Ammon's horn (tissue), 1 donor: ENCODE measurements at regions not wholly inside any gene's neighbourhood (a gene's known extent, or its start where the extent isn't known, plus 50 kb on each side); places are given as distances from the start of the nearest gene placed in this dataset.
"Not testable (repeated sequence)": the region's sequence is repeated elsewhere in the genome, so short reads cannot be mapped to it uniquely, and the experiment has no call there.

Source experiments
- DNase-seq: peaks from one replicate; pipeline ENCODE4 v3.0.0-alpha.2; 2016; ENCODE audit warnings: low spot score

DNA sequence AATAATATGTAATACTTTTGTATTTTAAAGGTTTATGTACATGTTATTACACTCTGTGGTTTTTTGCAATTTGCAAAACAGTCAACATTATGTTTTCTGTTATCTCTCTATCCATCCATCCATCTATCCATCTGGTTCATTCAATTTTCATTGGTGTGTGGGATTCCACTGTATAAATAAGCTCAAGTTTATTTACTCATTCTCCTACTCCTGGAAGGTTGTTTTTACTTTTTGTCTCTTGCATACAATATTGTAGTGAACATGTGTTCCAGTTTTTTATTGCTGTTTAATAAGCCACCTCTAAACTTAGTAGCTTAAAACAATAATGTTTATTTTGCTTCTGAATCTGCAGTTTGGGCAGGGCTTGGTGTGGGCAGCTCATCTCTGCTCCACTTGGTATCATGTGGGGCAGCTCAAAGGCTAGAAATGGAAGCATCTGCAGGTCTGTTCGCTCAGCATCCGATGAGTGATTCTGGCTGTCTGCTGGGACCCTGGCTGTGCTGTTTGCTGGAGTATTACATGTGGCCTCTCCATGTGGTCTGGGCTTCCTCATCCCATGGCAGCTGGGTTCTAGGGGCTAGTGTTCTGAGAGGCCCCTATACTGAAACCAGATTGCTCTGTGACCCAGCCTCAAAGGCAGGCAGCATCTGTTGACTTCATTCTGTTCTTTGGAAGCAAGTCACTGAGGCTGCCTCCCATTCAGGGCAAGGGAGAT lies 98.8 kb downstream of the SLC25A47 start:
- DNase-seq: no peak

DNA sequence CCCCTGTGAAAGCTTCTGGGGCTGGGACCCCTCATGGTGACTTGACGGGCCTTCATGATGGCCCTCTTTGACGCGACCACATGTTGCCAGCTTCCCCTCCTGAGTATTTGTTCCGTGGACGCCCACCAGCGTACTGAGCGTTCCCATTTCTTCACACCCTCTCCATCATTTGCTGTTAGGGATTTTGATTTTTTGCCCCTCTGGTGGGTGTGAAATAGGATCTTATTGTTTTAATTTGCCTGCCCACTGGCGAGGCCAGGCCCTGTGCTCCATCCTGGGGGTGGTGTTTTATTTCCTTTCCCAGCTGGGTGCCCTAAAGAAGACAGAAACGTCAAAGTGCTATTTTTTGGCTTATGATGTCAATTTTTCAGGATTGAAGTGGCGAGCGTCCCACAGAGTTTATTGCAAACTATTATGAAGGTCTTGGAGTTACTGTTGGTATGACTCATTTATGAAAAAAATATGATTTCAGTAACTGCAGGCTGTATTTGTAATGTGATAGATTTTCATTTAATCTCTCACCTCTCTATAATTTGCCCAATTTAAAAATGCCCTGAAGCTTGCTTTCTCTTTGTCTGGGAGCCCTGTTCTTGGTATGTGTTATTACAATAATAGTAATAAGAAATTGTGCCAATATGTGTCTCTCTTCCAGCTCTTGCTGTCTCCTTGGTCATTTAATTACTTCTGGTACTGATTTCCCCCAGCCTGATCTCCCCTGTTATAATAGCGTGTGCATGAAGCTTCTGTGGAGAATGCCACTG lies 99.6 kb downstream of the SLC25A47 start:
- DNase-seq: no peak

- DNase-seq: no peak
These were observed 100.3 kb downstream of the SLC25A47 start for GRCh38 chr14:100423317-100424010.

DNA sequence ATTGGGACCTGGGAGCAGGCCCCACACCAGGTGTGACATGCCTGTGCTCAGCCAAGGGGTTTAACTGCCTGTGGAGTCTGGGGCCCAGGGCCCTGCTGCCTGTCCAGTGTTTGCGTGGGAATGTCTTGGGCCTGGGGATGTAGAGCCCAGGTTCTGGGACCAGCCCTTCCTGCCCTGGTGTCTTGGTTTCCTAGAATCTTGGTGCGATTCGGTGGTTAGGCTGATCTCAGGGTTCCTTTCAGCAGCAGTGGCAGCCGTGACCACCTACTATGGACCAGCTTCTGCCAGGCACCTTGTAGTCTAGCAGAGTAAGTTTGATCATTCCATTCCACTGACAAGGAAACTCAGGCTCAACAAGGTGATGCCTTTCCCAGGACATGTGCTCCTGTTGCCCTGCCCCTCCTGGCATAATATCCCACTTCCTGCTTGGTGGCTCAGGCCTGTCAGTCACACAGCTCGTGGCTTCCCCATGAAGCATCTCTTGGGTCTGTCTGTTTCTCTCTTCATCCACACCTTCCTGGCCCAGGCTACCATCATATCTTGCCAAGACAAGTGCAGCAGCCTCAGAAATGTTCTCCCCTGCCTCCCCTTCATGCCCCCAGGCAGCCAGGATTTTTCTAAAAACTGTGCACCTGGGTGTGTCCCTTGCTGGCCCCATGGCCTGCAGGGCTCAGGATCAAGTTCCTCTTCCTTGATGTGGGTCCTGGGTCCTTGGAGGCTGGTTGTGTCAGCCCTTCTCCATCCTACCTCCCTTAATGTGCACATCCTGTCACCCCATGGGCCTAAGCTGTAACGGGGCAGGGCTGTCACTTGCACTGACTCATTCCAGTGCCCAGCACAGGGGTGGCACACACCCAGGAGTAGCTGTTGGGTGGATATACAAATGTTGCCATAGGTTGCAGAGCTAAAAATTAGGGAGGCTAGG lies 101.6 kb downstream of the SLC25A47 start:
- DNase-seq: no peak

DNA sequence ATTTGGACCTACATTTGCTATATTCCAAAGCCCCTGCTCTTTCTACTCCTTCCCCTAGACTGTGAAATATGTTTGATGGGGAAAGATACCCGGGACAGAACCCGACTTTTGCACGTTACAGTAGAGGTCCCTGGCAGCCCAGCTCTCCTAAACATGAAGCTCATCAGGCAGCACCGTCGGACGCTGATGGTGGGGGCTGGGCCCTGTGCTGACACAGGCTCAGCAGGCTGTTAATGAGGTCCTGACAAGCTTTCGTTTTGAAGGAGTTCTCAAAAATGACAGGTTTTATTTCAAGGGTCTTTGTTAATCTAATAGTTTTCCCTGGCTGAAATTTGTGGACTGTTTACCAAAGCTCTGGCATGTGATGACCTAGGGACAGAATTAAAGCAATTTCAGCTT lies 102.3 kb downstream of the SLC25A47 start:
- no peak for DNase-seq

GRCh38 chr14:100426314-100426713 lies 103.2 kb downstream of the SLC25A47 start:
- no peak for DNase-seq

GRCh38 chr14:100427166-100427565 lies 104.0 kb downstream of the SLC25A47 start:
- no peak for DNase-seq

GRCh38 chr14:100428727-100429126 lies 105.6 kb downstream of the SLC25A47 start:
- DNase-seq: no peak

- no peak for DNase-seq
These were observed 106.4 kb downstream of the SLC25A47 start for GRCh38 chr14:100429537-100429936.

- no peak for DNase-seq
These were observed 107.4 kb downstream of the SLC25A47 start for GRCh38 chr14:100430571-100430970.

GRCh38 chr14:100431461-100431860 lies 108.3 kb downstream of the SLC25A47 start:
- DNase-seq: not testable (repeated sequence)

DNA sequence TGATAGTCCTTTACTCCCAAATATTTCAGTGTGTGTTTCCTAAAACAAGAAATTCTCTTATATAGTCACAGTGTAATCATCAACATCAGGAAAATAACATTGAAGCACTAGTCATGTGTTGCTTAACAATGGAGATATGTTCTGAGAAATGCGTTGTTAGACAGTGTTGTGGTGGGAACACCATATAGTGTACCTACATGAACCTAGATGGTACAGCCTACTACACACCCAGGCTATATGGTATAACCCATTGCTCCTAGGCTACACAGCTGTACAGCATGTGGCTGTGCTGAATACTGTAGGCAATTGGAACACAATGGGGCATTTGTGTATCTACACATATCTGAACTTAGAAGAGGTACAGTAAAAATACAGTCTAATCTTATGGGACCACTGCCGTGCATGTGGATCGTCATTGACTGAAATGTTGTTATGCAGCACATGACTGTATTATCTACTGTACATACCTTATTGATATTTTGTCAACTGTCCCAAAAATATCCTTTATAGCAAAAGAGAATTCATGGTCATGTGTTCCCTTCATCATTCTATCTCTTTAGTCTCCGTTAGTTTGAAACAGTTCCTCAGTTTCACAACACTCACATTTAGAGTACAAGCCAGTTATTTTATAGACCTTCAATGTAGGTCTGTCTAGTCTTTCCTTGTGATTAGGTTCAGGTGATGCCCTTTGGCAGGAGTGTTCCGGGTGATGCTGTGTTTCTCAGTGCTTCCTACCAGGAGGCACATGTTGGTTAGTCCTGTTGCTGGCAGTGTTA lies 109.7 kb downstream of the SLC25A47 start:
- DNase-seq: no peak

GRCh38 chr14:100433428-100433814 lies 110.3 kb downstream of the SLC25A47 start:
- DNase-seq: no peak

DNA sequence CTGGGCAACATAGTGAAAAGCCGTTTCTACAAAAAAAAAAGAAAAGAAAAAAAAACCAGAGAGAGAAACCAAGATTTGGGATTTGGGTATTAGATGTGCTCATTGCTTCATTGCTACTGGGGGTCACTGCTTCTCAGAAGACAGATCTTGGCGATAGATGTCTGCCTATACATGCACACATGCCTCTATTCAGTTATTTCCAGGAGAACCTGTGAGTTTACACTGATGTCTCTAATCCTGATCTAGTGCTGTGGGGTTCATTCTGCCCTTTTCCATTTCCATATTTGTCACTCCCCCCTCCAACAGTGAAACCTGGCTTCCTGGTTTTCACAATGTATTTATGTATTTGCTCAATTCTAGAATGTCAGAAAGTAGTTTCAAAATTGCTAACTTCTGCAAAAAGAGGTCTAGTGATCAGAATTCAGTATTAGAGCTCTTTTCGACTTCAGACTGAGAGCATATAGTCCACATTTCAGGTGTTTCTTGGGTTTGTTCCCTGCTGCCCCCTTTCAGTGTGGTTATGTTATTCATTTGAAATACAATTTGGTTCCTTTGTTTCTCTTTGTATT lies 111.0 kb downstream of the SLC25A47 start:
- DNase-seq: no peak

DNA sequence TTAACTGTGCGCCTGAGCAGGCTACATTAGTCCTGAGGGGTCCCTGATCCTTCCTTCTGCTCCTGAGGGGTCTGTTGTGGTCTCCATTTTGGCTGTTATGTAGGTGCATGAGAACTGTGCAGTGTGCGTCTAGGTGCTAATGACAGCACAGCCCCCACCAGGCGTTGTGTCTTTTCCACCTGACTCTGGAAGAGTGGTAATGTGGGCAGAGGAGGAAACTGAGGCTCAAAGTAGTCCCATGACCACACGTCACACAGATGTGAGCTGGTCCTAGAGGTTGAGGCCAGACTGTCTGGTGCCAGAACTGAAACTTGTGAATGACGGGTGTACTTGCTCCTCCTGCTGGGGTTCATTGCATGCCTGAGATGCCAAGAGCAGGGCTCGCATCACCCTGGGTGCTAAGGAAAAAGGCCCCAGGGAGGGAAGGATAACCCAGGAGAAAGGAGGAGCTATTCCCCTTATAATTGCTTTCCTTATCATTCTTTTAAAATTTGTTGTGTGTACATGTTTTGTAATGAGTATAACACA lies 111.8 kb downstream of the SLC25A47 start:
- DNase-seq: no peak

- no peak for DNase-seq
These were observed 112.3 kb downstream of the SLC25A47 start for GRCh38 chr14:100435459-100435858.

DNA sequence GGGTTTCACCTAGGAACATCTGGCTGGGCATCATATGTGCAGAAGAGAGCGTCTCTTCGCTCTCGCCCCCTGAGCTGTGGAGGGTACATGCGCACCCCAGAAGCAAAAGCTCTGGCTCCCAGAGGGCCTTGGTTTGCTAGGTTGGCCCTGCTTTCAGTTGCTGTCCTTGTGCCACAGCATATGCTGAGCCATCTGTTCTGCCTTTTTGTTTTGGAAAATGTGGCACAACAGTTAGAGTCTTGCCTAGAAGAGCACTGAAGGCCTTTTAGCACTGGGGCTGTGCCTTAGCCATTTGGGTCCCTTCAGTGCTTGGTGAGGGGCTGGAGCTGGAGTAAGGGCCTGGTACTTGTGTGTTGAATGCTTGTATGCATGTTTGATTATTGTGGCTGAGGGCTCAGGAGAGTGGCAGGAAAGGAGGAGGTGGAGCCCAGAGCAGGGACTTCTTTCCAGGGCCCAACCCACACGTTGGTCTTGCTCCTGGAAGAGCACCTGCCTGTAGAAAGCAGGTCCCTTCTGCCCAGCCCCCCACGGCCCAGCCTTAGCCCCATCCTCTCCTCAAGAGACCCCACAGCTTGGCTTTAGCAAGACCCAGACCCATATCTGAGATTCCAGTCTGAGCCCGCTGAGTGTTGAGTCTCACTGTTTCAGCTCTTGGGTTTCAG lies 113.7 kb downstream of the SLC25A47 start:
- DNase-seq: peak; percentile 24

- no peak for DNase-seq
These were observed 115.1 kb downstream of the SLC25A47 start for GRCh38 chr14:100438271-100438670.

DNA sequence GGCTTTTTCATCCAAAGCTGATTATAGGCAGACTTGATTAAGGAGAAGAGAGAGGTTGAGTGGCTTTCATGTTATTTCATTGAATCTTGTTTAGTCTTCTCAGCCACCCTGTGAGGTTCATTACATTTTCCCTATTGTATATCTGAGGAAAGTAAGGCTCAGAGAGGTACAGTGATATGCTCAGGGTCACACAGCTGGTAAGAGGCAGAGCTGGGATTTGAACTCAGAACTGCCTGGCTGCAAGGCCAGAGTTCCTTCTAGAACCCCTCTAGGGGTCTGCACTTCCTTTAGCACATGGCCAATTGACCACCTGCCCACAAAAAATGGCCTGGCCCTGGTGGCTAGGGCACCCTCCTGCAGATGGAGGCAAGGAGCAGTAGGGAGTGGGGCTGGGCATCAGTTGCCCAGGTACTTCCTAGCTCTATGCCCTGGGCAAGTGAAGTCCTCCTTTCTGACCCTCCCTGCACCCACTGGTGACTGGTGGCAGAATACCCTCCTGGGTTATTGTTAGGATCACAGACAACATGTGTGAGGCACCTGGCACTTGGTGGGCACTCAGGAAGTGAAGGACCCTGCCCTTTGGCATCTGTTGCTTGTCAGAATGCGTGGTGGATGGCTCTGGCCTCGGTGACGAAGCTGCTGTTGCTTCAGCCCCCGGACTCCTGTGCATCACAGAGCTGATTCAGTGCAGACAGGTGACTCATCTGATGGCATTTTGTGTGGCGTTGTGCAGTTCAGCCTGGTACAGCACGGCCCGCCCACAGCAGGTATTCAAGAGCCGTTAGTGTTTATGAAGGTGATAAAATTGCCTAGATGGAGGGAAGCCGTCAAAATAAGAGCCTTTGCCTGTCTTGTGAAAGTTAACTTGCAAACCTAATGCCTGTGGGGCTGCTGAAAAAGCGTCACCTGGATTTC lies 115.8 kb downstream of the SLC25A47 start:
- peak; percentile 49 for DNase-seq
